ENCODE measurements at regions not wholly inside any gene's neighbourhood (a gene's known extent, or its start where the extent isn't known, plus 50 kb on each side); places are given as distances from the start of the nearest gene placed in this dataset.
"Not testable (repeated sequence)": the region's sequence is repeated elsewhere in the genome, so short reads cannot be mapped to it uniquely, and the experiment has no call there.

- TF ChIP-seq CTCF (IDR thresholded peaks at IDR 0.05; ENCODE audit: low read depth, low read length); EZH2phosphoT487 (IDR thresholded peaks at IDR 0.05; ENCODE audit: low read depth): not testable (repeated sequence)
Measured at GRCh38 chr21:36621794-36622193, 77.1 kb upstream of the SIM2 start.
